Suprapubic skin (tissue), 4 donors: ENCODE measurements at regions not wholly inside any gene's neighbourhood (a gene's known extent, or its start where the extent isn't known, plus 50 kb on each side); places are given as distances from the start of the nearest gene placed in this dataset.

ENCODE experiments used
- EP300 ChIP-seq: sonication (generic); formaldehyde crosslinking; IDR thresholded peaks from one replicate; pipeline ENCODE4 v1.6.1; 2017; ENCODE audit warnings: antibody characterized with exemption
- POLR2AphosphoS5 ChIP-seq, 3 donors: sonication (generic); formaldehyde crosslinking; IDR thresholded peaks; one replicate each; pipeline ENCODE4 v1.6.1; 2017; ENCODE audit warnings: antibody characterized with exemption in 3 of 3
- TF ChIP-seq, protein P1 (sequence below), 2 donors: fragments of 200-600 bp in 1 of 2; fragments of 450-650 bp in 1 of 2; sonication (generic) in 1 of 2; IDR thresholded peaks; one replicate each; pipeline ENCODE4 v1.5.1; 2016 to 2019; ENCODE audit warnings: antibody characterized with exemption in 2 of 2, mild to moderate bottlenecking in 1 of 2, moderate library complexity in 1 of 2

DNA sequence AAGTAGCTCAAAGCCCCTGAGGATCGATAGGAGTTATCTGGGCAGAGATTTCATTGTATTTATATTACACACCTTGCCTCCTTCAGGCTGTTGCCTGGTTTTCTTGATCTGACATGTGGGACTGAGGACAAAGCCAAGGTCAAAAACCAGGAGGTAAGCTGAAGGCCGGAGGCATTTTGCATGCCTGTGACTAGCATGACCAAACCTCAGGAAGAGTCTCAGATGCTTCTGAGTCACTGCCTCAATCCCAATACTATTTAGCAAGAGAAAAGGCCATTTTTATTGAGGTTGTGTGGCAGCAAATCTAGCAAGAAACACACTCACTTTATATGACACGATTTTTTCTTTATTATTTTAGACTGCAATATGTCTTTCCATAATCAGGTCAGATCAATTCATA, 968.1 kb downstream of the CDH11 start:
- TF ChIP-seq POLR2AphosphoS5 (IDR thresholded peaks at IDR 0.05) (no peak), EP300 (no peak)
- TF ChIP-seq, protein P1, sequence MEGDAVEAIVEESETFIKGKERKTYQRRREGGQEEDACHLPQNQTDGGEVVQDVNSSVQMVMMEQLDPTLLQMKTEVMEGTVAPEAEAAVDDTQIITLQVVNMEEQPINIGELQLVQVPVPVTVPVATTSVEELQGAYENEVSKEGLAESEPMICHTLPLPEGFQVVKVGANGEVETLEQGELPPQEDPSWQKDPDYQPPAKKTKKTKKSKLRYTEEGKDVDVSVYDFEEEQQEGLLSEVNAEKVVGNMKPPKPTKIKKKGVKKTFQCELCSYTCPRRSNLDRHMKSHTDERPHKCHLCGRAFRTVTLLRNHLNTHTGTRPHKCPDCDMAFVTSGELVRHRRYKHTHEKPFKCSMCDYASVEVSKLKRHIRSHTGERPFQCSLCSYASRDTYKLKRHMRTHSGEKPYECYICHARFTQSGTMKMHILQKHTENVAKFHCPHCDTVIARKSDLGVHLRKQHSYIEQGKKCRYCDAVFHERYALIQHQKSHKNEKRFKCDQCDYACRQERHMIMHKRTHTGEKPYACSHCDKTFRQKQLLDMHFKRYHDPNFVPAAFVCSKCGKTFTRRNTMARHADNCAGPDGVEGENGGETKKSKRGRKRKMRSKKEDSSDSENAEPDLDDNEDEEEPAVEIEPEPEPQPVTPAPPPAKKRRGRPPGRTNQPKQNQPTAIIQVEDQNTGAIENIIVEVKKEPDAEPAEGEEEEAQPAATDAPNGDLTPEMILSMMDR (IDR thresholded peaks at IDR 0.05) = no peak
